Osteocyte (in vitro differentiated cells): ENCODE measurements at regions not wholly inside any gene's neighbourhood (a gene's known extent, or its start where the extent isn't known, plus 50 kb on each side); places are given as distances from the start of the nearest gene placed in this dataset.

ENCODE experiments used
- DNase-seq: peaks from one replicate; pipeline ENCODE4 v3.0.0; 2021; ENCODE audit warnings: mixed read lengths; ENCODE audit not compliant: unreplicated experiment; ENCODE audit errors: extremely low spot score
- H3K27ac Mint-ChIP-seq: one replicate; pipeline ENCODE4 v1.8.0; 2021; ENCODE audit warnings: mild to moderate bottlenecking, mixed read lengths; ENCODE audit not compliant: unreplicated experiment
- H3K27me3 Mint-ChIP-seq: one replicate; pipeline ENCODE4 v1.8.0; 2021; ENCODE audit warnings: mixed read lengths; ENCODE audit not compliant: unreplicated experiment
- H3K36me3 Mint-ChIP-seq: one replicate; pipeline ENCODE4 v1.8.0; 2021; ENCODE audit warnings: mixed read lengths; ENCODE audit not compliant: unreplicated experiment
- H3K4me1 Mint-ChIP-seq: one replicate; pipeline ENCODE4 v1.8.0; 2021; ENCODE audit warnings: mixed read lengths; ENCODE audit not compliant: unreplicated experiment
- H3K4me3 Mint-ChIP-seq: one replicate; pipeline ENCODE4 v1.8.0; 2021; ENCODE audit warnings: mild to moderate bottlenecking, moderate library complexity, mixed read lengths; ENCODE audit not compliant: unreplicated experiment
- H3K9me3 Mint-ChIP-seq: one replicate; pipeline ENCODE4 v1.8.0; 2021; ENCODE audit warnings: mixed read lengths; ENCODE audit not compliant: unreplicated experiment
- TF ChIP-seq, protein P1 (sequence below): fragments of 200-600 bp; sonication (generic); IDR thresholded peaks from 2 replicates; pipeline ENCODE4 v1.5.0; 2021; ENCODE audit warnings: antibody characterized with exemption, mild to moderate bottlenecking, moderate library complexity

DNA sequence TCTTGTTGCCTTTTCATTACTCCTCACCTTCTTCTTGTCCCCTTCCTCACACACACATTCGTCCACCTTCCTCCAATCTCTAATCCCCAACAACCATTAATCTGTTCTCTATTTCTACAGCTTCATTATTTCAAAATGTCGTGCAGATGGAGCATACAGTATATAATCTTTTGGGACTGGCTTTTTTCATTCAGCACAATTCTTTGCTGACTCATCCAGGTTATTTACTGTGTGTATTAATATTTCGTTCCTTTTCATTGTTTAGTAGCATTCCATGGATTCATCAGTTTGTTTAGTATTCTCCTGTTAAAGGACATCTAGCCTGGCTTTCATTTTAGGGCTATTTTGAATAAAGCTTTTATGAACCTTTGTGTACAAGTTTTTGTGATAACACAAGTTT lies 159.3 kb downstream of the PTPN20 start:
- no peaks in the 10 kb centered on the region for H3K9me3 Mint-ChIP-seq
- no peaks in the 10 kb centered on the region for H3K4me1 Mint-ChIP-seq
- peaks cover 33% of the 10 kb centered on the region for H3K27me3 Mint-ChIP-seq
- DNase-seq: no peak
- TF ChIP-seq, protein P1, sequence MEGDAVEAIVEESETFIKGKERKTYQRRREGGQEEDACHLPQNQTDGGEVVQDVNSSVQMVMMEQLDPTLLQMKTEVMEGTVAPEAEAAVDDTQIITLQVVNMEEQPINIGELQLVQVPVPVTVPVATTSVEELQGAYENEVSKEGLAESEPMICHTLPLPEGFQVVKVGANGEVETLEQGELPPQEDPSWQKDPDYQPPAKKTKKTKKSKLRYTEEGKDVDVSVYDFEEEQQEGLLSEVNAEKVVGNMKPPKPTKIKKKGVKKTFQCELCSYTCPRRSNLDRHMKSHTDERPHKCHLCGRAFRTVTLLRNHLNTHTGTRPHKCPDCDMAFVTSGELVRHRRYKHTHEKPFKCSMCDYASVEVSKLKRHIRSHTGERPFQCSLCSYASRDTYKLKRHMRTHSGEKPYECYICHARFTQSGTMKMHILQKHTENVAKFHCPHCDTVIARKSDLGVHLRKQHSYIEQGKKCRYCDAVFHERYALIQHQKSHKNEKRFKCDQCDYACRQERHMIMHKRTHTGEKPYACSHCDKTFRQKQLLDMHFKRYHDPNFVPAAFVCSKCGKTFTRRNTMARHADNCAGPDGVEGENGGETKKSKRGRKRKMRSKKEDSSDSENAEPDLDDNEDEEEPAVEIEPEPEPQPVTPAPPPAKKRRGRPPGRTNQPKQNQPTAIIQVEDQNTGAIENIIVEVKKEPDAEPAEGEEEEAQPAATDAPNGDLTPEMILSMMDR: no peak
- H3K36me3 Mint-ChIP-seq: no peaks in the 10 kb centered on the region
- no peak overlapping the region for H3K27ac Mint-ChIP-seq
- no peak overlapping the region for H3K4me3 Mint-ChIP-seq

DNA sequence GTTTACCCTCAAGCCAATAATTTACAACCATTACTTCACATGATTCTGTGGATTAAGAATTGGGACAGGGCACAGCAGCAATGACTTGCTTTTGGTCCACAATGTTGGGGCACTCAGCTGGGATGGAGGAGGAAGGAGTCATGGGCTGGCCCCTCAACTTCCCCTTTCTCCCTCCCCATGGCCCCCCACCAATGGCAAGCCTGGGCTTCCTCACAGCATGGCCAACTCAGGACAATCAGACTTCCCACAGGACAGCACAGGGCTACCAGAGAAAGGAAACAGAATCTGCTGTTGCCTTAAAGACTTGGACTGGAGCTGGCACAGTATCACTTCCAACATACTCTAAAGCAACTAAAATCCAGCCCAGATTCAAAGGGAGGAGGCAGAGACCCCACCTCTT lies 160.7 kb downstream of the PTPN20 start:
- Mint-ChIP-seq H3K27ac (no peak overlapping the region), H3K4me3 (no peak overlapping the region), H3K4me1 (no peaks in the 10 kb centered on the region), H3K27me3 (peaks cover 28% of the 10 kb centered on the region), H3K36me3 (no peaks in the 10 kb centered on the region), H3K9me3 (no peaks in the 10 kb centered on the region)
- TF ChIP-seq, protein P1: no peak
- peak; percentile 54 for DNase-seq

DNA sequence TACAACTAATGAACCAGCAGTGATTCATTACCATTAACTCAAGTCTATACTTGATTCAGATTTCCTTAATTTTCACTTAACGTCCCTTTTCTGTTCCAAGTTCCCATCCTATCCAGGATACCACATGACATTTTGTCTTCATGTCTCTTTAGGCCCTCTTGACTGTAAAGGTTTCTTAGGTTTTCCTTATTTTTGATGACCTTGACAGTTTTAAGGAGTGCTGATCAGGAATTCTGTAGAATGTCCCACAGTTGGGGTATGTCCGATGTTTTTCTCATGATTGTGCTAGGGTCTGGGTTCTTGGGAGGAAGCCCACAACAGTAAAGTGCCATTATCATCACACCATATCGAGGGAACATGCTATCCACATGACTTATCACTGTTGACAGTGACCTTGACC lies 162.7 kb downstream of the PTPN20 start:
- Mint-ChIP-seq H3K27ac (no peak overlapping the region), H3K4me3 (no peak overlapping the region), H3K4me1 (no peaks in the 10 kb centered on the region), H3K27me3 (peaks cover 28% of the 10 kb centered on the region), H3K36me3 (no peaks in the 10 kb centered on the region), H3K9me3 (no peaks in the 10 kb centered on the region)
- TF ChIP-seq, protein P1: no peak
- no peak for DNase-seq

DNA sequence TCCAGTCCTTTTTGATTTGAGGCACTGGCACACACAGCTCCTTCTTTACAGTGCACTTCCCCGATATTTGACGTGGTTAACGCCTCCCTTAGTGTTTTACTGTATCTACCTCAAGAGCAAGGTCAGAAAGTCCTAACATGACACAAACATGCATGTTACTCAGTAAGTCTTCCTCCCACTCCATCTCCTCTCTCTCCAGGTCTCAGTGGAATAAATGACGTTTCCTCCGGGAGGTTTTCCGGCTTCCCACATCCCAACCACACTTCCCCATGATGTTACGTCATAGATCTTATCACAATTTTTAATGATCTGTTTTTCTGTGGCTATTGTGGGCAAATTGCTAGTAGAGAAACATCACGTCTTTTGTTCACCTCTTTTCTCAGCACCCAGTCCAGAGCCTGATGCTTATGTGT lies 165.7 kb downstream of the PTPN20 start:
- Mint-ChIP-seq H3K4me3 (no peak overlapping the region), H3K36me3 (no peaks in the 10 kb centered on the region), H3K27me3 (peaks cover 15% of the 10 kb centered on the region), H3K27ac (no peak overlapping the region), H3K9me3 (no peaks in the 10 kb centered on the region), H3K4me1 (no peaks in the 10 kb centered on the region)
- DNase-seq: no peak
- TF ChIP-seq, protein P1: no peak

DNA sequence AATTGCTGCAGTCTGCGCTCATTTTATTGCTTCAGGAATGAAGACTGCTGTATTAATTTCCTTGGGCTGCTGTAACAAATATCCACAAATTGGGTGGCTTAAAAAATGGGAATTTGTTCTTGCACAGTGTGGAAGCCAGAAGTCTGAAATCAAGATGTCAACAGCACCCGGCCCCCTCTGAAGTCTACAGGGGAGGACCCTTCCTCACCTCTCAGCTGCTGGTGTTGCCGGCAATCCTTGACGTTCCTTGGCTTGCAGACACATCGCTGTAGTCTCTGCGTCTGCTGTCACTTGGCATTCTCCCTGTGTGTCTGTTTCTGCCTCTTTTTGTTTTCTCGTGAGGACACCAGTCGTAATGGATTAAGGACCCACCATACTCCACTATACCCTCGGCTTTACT lies 166.2 kb downstream of the PTPN20 start:
- peak; percentile 42 for DNase-seq
- H3K27ac Mint-ChIP-seq: no peak overlapping the region

More for the DNA sequence above, 166.2 kb downstream of the PTPN20 start:
- H3K9me3 Mint-ChIP-seq: no peaks in the 10 kb centered on the region
- H3K36me3 Mint-ChIP-seq: no peaks in the 10 kb centered on the region
- peaks cover 14% of the 10 kb centered on the region for H3K27me3 Mint-ChIP-seq
- TF ChIP-seq, protein P1: no peak
- H3K4me1 Mint-ChIP-seq: no peaks in the 10 kb centered on the region
- H3K4me3 Mint-ChIP-seq: no peak overlapping the region
